Ishikawa (cell line): ENCODE measurements at regions not wholly inside any gene's neighbourhood (a gene's known extent, or its start where the extent isn't known, plus 50 kb on each side); places are given as distances from the start of the nearest gene placed in this dataset.

Experiments
- CEBPB ChIP-seq: IDR thresholded peaks from 2 replicates; pipeline ENCODE4 v1.6.1; 2012
- CREB1 ChIP-seq: IDR thresholded peaks from 2 replicates; pipeline ENCODE4 v1.6.1; 2012; ENCODE audit warnings: low read depth
- EGR1 ChIP-seq: IDR thresholded peaks from 2 replicates; pipeline ENCODE4 v1.6.1; 2012
- EP300 ChIP-seq: IDR thresholded peaks from 2 replicates; pipeline ENCODE4 v1.6.1; 2012; ENCODE audit warnings: borderline replicate concordance
- MAX ChIP-seq: IDR thresholded peaks from 2 replicates; pipeline ENCODE4 v1.6.1; 2012
- NFIC ChIP-seq: IDR thresholded peaks from 2 replicates; pipeline ENCODE4 v1.6.1; 2012
- RAD21 ChIP-seq: IDR thresholded peaks from 2 replicates; pipeline ENCODE4 v1.6.1; 2012; ENCODE audit warnings: low read depth
- REST ChIP-seq: IDR thresholded peaks from 2 replicates; pipeline ENCODE4 v1.6.1; 2012; ENCODE audit warnings: low read depth, mild to moderate bottlenecking
- TCF12 ChIP-seq: IDR thresholded peaks from 2 replicates; pipeline ENCODE4 v1.6.1; 2012; ENCODE audit warnings: low read depth
- TEAD4 ChIP-seq: IDR thresholded peaks from 2 replicates; pipeline ENCODE4 v1.6.1; 2012
- USF1 ChIP-seq: IDR thresholded peaks from 2 replicates; pipeline ENCODE4 v1.6.1; 2012
- YY1 ChIP-seq: IDR thresholded peaks from 2 replicates; pipeline ENCODE4 v1.6.1; 2012; ENCODE audit warnings: low read depth
- ZBTB7A ChIP-seq: IDR thresholded peaks from 2 replicates; pipeline ENCODE4 v1.6.1; 2012; ENCODE audit warnings: low read depth

- TF ChIP-seq CEBPB (no peak), MAX (no peak), RAD21 (no peak), EGR1 (no peak), ZBTB7A (no peak), YY1 (no peak), USF1 (no peak), TCF12 (no peak), CREB1 (no peak), EP300 (no peak), NFIC (no peak), REST (no peak), TEAD4 (no peak)
Observed at GRCh38 chr1:38201431-38201830, 154.8 kb upstream of the POU3F1 start.
